Activated CD4-positive, CD25-positive, alpha-beta regulatory T cell treated with anti-CD3 and anti-CD28 coated beads, Interleukin-2, amount 50 U/mL, for 24 hours (primary cell): ENCODE measurements at regions not wholly inside any gene's neighbourhood (a gene's known extent, or its start where the extent isn't known, plus 50 kb on each side); places are given as distances from the start of the nearest gene placed in this dataset.

Experiments used
- ATAC-seq, 2 donors: fragments of 150-1000 bp; cut with Tn5 transposase; one replicate each; pipeline ENCODE4 v1.10.0; 2021; ENCODE audit warnings: mild to moderate bottlenecking in 1 of 2, moderate library complexity in 1 of 2

GRCh38 chr12:125372085-125372484 lies 306.9 kb downstream of the AACS start:
- ATAC-seq: no peak

DNA sequence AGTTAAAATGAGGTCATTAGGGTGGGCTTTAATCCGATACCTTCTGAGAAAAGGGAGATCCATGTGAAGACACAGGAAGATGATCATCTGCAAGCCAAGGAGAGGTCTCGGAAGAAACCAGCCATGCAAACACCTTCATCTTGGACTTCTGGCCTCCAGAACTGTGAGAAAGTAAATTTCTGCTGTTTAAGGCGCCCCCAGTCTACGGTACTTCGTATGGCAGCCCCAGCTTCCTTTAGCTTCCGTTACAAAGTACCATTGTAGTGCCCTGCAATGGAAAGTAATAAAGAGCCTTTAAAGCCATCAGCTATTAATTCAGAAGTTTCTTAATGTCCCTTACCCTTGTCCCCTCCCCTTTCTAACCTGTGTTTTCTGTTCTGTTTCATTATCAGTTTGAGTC lies 308.1 kb downstream of the AACS start:
- ATAC-seq: no peak

- no peak for ATAC-seq
Measured at GRCh38 chr12:125376422-125376821, 311.2 kb downstream of the AACS start.

DNA sequence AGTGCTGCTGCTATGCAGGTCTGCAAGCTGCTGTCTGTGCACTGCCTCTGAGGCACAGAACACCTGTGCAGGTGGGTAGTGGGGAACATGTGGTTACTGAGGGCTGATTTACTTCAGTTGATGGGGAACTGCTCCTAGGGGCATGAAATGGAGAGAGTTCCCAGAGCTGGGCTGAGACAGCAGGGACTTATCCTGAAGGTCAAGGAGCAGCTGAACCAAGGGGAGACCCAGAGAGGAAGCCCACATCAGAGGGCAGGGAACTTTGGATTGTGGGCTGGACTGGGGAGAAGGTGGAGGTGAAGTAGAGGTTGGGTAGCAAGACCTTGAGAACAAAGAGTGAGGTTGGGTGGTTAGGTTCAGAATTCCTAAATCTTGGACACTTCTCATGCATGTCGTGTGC lies 311.9 kb downstream of the AACS start:
- ATAC-seq: no peak

- ATAC-seq: no peak
Measured at GRCh38 chr12:125381373-125381772, 316.1 kb downstream of the AACS start.

DNA sequence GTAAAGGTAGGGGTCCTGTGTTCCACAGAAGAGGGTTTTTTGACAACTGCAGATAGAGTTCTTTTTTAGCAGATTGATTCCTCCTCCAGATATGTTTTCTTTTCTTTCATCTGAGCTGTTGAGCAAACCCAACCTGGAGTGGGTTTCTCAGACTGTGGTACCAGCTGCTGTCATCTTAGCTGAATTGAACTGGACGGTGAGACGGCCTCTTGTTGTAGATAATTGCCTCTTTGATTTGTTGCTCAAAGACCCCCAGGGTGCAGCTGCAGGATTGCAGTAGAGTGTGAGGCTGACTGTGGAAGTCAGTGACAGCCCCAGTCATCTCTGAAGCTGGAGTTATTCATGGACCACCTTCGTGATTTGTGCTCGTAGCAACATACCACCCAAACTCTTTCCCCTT lies 317.7 kb downstream of the AACS start:
- no peak for ATAC-seq

DNA sequence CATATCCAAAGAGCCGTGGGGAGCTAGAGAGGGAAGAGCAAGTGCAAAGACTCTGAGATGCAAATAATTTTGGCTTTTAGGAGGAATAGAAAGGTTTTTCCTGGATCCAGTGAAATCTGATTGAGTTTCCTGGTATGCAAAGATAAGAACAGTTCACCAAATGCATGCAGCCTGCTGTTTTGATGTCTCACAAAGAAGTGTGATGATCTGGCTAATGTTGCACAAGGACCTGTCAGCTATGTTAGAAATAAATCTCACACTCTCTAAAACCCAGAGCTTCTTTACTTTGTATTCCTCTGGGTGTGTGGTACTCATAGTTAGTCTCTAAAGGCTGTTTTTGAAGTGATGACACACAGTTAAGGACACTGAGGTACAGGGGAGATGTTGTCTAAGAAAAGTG lies 321.4 kb downstream of the AACS start:
- no peak for ATAC-seq

DNA sequence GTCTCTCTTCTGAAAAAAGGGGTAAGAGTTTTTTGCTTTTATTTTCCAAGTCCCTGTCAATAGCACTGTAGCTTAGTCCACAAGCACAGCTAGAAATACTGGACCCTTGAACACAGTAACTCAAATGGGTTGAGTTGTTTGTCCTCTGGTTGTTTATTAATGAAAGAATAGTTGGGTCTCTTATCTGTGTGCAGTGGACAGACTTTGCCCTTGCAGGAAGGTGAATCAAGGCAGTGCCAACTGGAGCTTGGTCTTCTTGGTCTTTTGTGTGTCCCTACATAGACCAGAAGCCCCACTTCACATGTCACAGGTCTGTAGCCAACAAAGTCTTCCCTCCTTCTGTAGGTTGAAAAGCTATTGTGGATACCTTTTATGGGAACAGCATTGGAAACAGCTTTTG lies 322.0 kb downstream of the AACS start:
- no peak for ATAC-seq

DNA sequence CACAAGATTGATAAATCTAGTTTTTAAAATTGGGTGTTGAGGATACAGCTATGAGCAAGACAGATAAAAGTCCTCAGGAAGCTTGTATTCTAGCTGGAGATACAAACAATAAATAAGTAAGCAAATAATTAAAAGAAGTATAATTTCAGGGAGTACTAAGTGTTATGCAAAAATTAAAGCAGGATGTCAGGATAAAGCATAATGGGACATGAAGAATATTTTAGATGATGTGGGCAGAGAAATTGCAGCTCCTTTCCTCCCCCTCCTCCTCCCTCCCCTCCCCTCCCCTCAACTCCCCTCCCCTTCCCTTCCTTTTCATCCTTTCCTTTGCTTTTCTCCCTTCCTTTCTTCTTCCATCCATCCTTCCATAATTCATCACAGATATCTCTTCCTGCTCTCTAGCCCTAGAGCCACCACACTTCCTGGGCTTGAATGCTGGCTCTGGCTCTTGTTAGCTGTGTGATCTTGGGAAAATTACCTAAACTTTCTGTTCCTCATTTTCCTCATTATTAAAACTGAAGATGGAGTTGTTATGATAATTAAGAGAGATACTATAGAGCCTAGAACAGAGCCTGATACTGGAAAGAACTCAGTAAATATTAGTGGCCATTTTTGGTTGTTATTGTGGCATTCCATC lies 323.9 kb downstream of the AACS start:
- no peak for ATAC-seq

DNA sequence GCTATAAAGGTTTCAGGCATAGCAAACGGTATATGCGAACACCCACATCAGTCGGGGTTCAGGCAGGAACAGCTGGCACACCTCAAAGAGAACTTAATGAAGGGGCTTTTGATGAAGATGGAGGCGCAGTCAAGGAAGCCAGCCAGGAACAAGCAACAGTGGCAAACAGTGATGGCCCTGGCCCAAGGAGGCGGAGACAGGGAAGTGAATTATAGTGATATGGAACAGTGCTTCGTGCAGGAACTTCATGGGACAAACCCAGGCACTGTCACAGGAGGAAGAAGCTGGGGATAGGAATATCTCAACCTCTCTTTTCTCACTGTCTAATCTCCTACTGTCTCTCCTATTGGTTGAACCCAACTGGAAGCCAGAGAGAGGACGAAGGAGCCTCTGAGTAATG lies 328.3 kb downstream of the AACS start:
- ATAC-seq: no peak

GRCh38 chr12:125395583-125396215 lies 330.5 kb downstream of the AACS start:
- ATAC-seq: no peak

- no peak for ATAC-seq
Measured at GRCh38 chr12:125399489-125399888, 334.3 kb downstream of the AACS start.

DNA sequence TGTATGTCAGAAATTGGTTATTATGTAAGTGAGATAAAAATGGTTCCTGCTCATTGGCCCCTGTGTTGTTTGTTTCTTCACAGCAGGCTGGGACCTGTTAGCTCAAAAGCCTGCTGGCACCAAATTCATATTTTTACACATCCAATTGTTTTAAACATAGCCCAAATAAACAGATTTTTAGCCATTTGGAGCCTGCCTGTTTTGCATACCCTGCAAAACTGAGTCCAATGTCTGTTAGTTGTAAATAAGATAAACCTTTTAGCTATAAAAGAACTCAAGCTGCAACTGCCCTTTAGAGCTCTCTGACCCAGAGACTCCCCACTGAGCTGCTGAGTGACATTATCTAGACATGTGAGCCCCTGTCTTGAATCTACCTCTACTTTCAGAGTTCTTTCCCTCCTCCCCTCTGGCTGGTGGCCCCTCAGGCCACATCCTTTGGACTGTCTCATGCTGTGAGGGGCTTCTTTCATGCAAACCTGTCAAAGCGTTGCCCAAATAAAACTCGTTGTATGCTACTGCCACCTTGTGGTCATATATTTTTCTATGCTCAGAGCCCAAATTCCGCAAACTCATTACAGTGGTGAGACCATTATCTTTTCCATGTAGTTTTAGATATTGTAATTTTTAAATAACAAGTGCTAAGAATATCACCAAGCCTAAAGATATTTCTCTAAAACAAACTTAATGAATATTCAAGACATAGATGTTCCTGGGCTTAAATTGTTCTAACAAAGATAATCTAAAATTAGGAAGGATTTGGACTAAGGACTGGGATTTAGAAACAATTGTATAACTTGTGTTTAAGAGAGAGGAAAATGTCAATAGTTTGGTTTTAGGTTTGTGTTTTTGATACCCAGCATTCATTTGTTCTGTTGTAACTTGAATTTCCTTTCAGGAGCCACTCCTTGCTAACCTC lies 337.9 kb downstream of the AACS start:
- ATAC-seq: no peak

DNA sequence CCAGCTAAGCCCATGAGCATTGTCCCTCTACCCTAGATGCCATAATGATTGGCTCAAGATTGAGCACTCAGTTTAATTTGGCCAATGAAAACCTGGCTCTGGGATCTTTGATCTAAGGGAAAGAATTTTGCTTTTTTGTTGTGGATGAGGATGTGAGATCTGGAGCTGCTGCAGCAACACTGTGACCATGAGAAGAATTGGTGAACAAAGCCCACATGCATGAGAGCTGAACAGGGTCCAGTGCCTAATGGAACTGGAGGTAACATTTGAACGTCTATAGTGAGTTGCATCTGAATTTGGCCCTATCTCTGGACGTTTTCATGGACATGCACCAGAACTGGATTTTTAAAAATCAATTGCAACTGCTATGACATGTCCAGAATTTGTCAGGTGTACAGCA lies 338.6 kb downstream of the AACS start:
- no peak for ATAC-seq

- no peak for ATAC-seq
Measured at GRCh38 chr12:125406131-125406530, 340.9 kb downstream of the AACS start.

DNA sequence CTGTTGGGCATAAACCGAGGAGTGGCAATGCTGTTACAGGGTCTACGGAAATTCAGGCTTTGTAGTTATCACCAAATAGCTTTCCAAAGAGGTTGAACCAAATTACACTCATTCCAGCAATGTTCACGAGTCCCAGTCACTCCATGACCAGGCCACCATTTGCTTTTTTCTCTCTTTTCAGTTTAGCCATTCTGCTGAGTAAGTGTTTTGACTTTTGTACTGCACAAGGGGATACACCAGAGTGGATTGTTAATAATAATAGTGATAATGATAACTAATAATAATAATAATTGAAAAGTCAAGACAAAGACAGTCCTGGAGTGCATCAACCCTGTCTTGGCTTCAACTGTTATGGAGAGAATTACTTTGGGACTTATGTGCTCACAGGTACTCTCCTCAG lies 343.5 kb downstream of the AACS start:
- ATAC-seq: no peak

DNA sequence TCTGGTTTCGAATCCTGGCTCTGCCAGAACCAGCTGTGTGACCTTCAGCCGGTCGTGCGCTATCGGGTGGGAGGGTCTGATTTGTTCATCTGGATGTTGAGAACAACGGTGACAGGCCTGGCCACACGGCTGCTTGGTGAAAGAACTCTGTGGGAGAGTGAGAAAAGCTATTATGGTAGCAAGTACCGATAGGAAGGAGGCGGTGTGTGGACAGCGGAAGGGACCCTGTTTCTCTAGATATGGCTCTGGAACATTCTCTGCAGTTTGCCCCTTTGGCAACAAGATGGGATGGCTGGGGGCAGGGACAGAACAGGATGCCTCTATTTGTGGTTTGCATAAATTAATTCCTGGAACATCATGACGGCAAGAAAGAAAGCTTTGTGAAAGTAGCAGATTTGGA lies 347.3 kb downstream of the AACS start:
- no peak for ATAC-seq

- no peak for ATAC-seq
Measured at GRCh38 chr12:125417446-125417845, 352.2 kb downstream of the AACS start.

DNA sequence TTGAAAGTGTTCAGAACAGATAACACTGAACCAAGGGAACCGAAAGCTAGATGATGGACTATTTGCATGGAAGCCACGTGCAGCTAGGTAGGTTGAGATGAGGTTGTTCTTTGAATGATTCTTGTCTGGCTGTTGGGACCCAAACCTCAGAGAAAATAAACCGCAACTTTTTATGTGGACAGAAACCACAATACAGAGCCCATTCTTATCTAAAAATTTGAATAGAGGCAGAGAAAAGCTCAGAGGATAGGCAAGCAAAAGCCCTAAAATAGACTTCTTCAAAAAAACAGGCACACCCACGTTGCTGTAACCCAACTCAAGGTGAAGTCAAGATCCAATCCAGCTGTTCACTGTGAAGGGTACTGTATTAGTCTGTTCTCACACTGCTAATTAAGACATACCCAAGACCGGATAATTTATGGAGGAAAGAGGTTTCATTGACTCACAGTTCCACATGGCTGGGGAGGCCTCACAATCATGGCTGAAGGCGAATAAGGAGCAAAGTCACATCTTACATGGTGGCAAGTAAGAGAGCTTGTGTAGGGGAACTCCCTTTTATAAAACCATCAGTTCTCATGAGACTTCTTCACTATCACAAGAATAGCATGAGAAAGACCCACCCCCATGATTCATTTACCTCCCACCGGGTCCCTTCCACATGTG lies 353.8 kb downstream of the AACS start:
- ATAC-seq: no peak

- no peak for ATAC-seq
Measured at GRCh38 chr12:125424909-125425308, 359.7 kb downstream of the AACS start.

DNA sequence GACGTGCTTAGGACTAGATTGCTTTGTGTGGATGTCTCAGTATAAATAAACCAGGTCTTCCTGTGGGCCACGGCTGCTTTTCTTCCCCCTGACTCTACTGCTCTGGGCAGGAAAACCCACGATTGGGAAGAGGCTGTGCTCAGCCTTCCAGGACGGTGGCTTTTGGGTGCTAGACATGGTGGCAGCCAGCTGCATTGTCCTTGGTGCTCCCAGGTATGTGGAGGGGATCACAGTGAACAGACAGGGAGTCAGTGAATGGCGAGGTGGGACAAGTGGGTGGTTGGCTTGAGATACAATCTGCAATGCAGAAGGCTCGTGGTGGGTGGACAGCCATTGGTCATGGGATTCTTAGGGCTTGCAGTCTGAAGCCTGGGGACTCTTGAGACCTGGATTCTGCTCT lies 366.3 kb downstream of the AACS start:
- no peak for ATAC-seq

- no peak for ATAC-seq
Measured at GRCh38 chr12:125434131-125434530, 368.9 kb downstream of the AACS start.

DNA sequence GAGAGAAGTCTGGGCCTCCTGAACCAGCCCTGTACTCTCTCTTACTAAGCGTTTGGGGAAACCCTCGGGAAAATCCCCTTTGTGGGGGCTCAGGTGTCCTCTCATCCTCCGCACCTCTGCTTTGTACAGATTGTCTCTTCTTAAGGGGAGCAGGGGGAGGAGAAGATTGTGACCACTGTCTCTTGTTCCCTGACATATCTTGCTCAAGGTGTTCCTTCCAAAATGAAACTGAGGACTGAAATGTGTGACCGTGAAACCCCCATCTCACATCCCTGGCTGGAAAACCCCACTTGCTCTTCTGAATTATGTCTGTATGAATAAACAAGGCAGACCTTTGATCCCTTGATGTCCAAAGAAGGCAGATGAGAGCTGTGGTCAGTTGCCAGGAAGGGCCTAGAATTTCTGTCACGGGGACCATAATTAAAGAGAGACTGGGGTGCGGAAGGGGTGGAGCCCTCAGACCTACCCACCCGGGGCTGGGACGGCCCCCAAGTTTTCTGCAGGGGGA lies 369.8 kb downstream of the AACS start:
- no peak for ATAC-seq
